K562 (cell line): ENCODE measurements at regions not wholly inside any gene's neighbourhood (a gene's known extent, or its start where the extent isn't known, plus 50 kb on each side); places are given as distances from the start of the nearest gene placed in this dataset.

Experiments used
- ATAC-seq: fragments of 200-7000 bp; cut with Tn5 transposase; 3 replicates; pipeline ENCODE4 v1.9.1; 2020; ENCODE audit warnings: moderate library complexity
- BruUV-seq: library from RNA; stranded (reverse); fragments of 400-500 nt; replicated peaks from 2 replicates; lab custom pipeline; 2021; lab: Mats Ljungman, UMichigan
- CTCF ChIA-PET: fragments of 300-600 bp; formaldehyde crosslinking; extraction: SDS; loops from one replicate; lab custom pipeline; 2021; ENCODE audit warnings: low intra/inter-chr PET ratio; lab: Yijun Ruan, JAX
- POLR2A ChIA-PET: fragments of 300-600, 350-650 bp; sonication (Branson Sonifier 250); formaldehyde crosslinking; extraction: SDS; loops from one replicate; lab custom pipeline; 2021; ENCODE audit warnings: antibody characterized with exemption, inconsistent platforms; lab: Yijun Ruan, JAX
- DNase-seq, 4 experiments: peaks; one replicate each; pipeline versions ENCODE4 v3.0.0 to v3.0.0-alpha.2; 2011 to 2018; ENCODE audit warnings: low spot score in 3 of 4, mixed read lengths in 3 of 4; ENCODE audit errors: extremely low read depth in 1 of 4
- FAIRE-seq: peaks from 2 replicates; lab custom pipeline; 2011; peaks lifted over from hg19 to GRCh38; lab: Jason Lieb, UNC
- H2AFZ ChIP-seq: 2 replicates; pipeline ENCODE4 v1.6.0; 2011; ENCODE audit warnings: low read depth, low read length, control low read depth, inconsistent platforms
- H3K27ac ChIP-seq: fragments of 200-600 bp; 3 replicates; pipeline ENCODE4 v1.8.0; 2011; ENCODE audit warnings: low read depth, mild to moderate bottlenecking, control low read depth, inconsistent platforms, low read length, moderate library complexity, mixed read lengths; ENCODE audit errors: extremely low read depth
- H3K27me3 ChIP-seq, 2 experiments: fragments of 300-600 bp in 1 of 2; 2 replicates in 1 of 2; 3 replicates in 1 of 2; pipeline versions ENCODE4 v1.6.0 to v1.8.0; 2011; ENCODE audit warnings: inconsistent platforms in 2 of 2, low read length in 2 of 2, mild to moderate bottlenecking in 1 of 2, mixed read lengths in 1 of 2, moderate library complexity in 1 of 2; ENCODE audit not compliant: control insufficient read depth in 2 of 2, insufficient read depth in 2 of 2
- H3K36me3 ChIP-seq: fragments of 300-600 bp; 3 replicates; pipeline ENCODE4 v1.8.0; 2011; ENCODE audit warnings: mild to moderate bottlenecking, low read length, inconsistent platforms; ENCODE audit not compliant: control insufficient read depth, insufficient read depth
- H3K4me1 ChIP-seq, 2 experiments: fragments of 200-600 bp in 1 of 2; replicated peaks in 1 of 2; 2 replicates in 1 of 2; 3 replicates in 1 of 2; pipeline versions ENCODE4 v1.5.1 to v1.8.0; 2011; ENCODE audit warnings: inconsistent platforms in 2 of 2, low read length in 2 of 2, mild to moderate bottlenecking in 1 of 2, mixed read lengths in 1 of 2, moderate library complexity in 1 of 2; ENCODE audit not compliant: control insufficient read depth in 2 of 2, insufficient read depth in 2 of 2
- H3K4me2 ChIP-seq: 2 replicates; pipeline ENCODE4 v1.6.1; 2011; ENCODE audit warnings: low read length, control low read depth, inconsistent platforms, mixed read lengths; ENCODE audit not compliant: insufficient read depth
- H3K4me3 ChIP-seq: fragments of 200-600 bp; sonication (generic), shearing (Covaris generic); 2 replicates; pipeline ENCODE4 v1.5.1; 2016; ENCODE audit warnings: control low read depth, inconsistent platforms
- H3K79me2 ChIP-seq: fragments of 200-600 bp; 3 replicates; pipeline ENCODE4 v1.8.0; 2011; ENCODE audit warnings: low read length, inconsistent platforms; ENCODE audit not compliant: control insufficient read depth, insufficient read depth
- H3K9ac ChIP-seq, 2 experiments: 2 replicates each; pipeline versions ENCODE4 v1.6.0 to v1.6.1; 2011; ENCODE audit warnings: low read depth in 2 of 2, low read length in 2 of 2, control low read depth in 1 of 2, inconsistent platforms in 1 of 2, mild to moderate bottlenecking in 1 of 2, mixed read lengths in 1 of 2; ENCODE audit not compliant: insufficient read depth in 1 of 2
- H3K9me1 ChIP-seq: one replicate; pipeline ENCODE4 v1.6.0; 2011; ENCODE audit warnings: inconsistent platforms, mild to moderate bottlenecking, low read length, moderate library complexity; ENCODE audit not compliant: control insufficient read depth, insufficient read depth
- H3K9me3 ChIP-seq: replicated peaks from 2 replicates; pipeline ENCODE4 v1.5.1; 2011; ENCODE audit warnings: low read depth, low read length, inconsistent platforms; ENCODE audit not compliant: control insufficient read depth, insufficient read depth
- H4K20me1 ChIP-seq: replicated peaks from 2 replicates; pipeline ENCODE4 v1.6.1; 2011; ENCODE audit warnings: low read length, inconsistent platforms, mixed read lengths; ENCODE audit not compliant: control insufficient read depth, insufficient read depth
- ERF ChIP-seq: fragments of 450-650 bp; formaldehyde crosslinking; IDR thresholded peaks from 2 replicates; pipeline ENCODE4 v1.4.0; 2020; ENCODE audit warnings: mild to moderate bottlenecking, mixed read lengths
- ESRRA ChIP-seq: fragments of 450-650 bp; IDR thresholded peaks from 2 replicates; pipeline ENCODE4 v1.6.1; 2014; ENCODE audit warnings: low read depth, mild to moderate bottlenecking, moderate library complexity, borderline replicate concordance
- ETS1 ChIP-seq: conservative IDR thresholded peaks from 2 replicates; pipeline ENCODE4 v1.6.1; 2011; ENCODE audit warnings: low read depth, mild to moderate bottlenecking, low read length; ENCODE audit not compliant: control insufficient read depth
- HCFC1 ChIP-seq: IDR thresholded peaks from 2 replicates; pipeline ENCODE4 v1.6.1; 2012; ENCODE audit warnings: low read depth, low read length, improper control_type of control experiment
- HNRNPLL ChIP-seq: fragments of 200-400 bp; formaldehyde crosslinking; IDR thresholded peaks from 2 replicates; pipeline ENCODE4 v1.6.1; 2017; ENCODE audit warnings: low read length, low read depth, mild to moderate bottlenecking; ENCODE audit not compliant: poor library complexity, severe bottlenecking
- MEF2D ChIP-seq: conservative IDR thresholded peaks from 2 replicates; pipeline ENCODE4 v1.6.1; 2016; ENCODE audit warnings: low read depth, missing genetic modification characterization, missing compliant biosample characterization
- PML ChIP-seq: IDR thresholded peaks from 2 replicates; pipeline ENCODE4 v1.6.1; 2012; ENCODE audit warnings: low read length, inconsistent platforms
- RBBP5 ChIP-seq: fragments of 200-600 bp; sonication (generic); IDR thresholded peaks from 2 replicates; pipeline ENCODE4 v1.6.1; 2012; ENCODE audit warnings: borderline replicate concordance, mild to moderate bottlenecking, low read length, control low read depth, inconsistent platforms; ENCODE audit not compliant: insufficient read depth, poor library complexity, severe bottlenecking
- SIX5 ChIP-seq, 2 experiments: IDR thresholded peaks; 2 replicates each; pipeline ENCODE4 v1.6.1; 2011; ENCODE audit warnings: low read length in 2 of 2, borderline replicate concordance in 1 of 2, low read depth in 1 of 2, mild to moderate bottlenecking in 1 of 2, moderate library complexity in 1 of 2; ENCODE audit not compliant: insufficient read depth in 1 of 2
- STAT5A ChIP-seq: IDR thresholded peaks from 2 replicates; pipeline ENCODE4 v1.6.1; 2012; ENCODE audit warnings: low read length, inconsistent platforms, borderline replicate concordance
- XRCC3 ChIP-seq: fragments of 450-650 bp; IDR thresholded peaks from 2 replicates; pipeline ENCODE4 v1.6.1; 2017; ENCODE audit warnings: mild to moderate bottlenecking, moderate library complexity
- ZBTB11 ChIP-seq, 3 experiments: fragments of 200-800 bp in 1 of 3; fragments of 250-450 bp in 1 of 3; fragments of 450-650 bp in 1 of 3; sonication (Bioruptor Pico) in 1 of 3; sonication (Bioruptor generic) in 1 of 3; formaldehyde crosslinking in 1 of 3; IDR thresholded peaks; 2 replicates each; pipeline versions ENCODE4 v1.6.1 to v1.8.0; 2016 to 2022; ENCODE audit warnings: mild to moderate bottlenecking in 2 of 3, missing genetic modification characterization in 2 of 3, missing compliant biosample characterization in 1 of 3, moderate library complexity in 1 of 3
- ZNF740 ChIP-seq, 3 experiments: fragments of 200-800 bp in 1 of 3; sonication (Bioruptor generic) in 1 of 3; sonication (generic) in 1 of 3; formaldehyde crosslinking in 1 of 3; IDR thresholded peaks; 2 replicates each; pipeline versions ENCODE4 v1.6.1 to v1.8.0; 2016 to 2022; ENCODE audit warnings: mild to moderate bottlenecking in 2 of 3, missing compliant biosample characterization in 2 of 3, missing genetic modification characterization in 2 of 3, missing genetic modification reagents in 1 of 3
- WGBS: fragments of 100-300 bp; shearing (Covaris generic); methylation state at CpG from one replicate; pipeline ENCODE4 v1.1.6; 2016; ENCODE audit warnings: low coverage, mixed read lengths; ENCODE audit not compliant: insufficient coverage; ENCODE audit errors: missing lambda C conversion rate; 5-methylcytosine and 5-hydroxymethylcytosine counted together
- in situ Hi-C: fragments of 300-500 bp; cut with MboI; formaldehyde crosslinking; loops from 4 replicates; pipeline ENCODE4 v1.15.0; 2018; ENCODE audit warnings: inconsistent platforms, mixed read lengths
- intact Hi-C: fragments of 100-400 bp; cut with micrococcal nuclease; formaldehyde crosslinking; loops from 2 replicates; pipeline ENCODE4 v1.14.2; 2022
- TF ChIP-seq, protein P1 (sequence below): sonication (generic); formaldehyde crosslinking; IDR thresholded peaks from 2 replicates; pipeline ENCODE4 v1.8.0; 2022; ENCODE audit warnings: mild to moderate bottlenecking, missing genetic modification reagents

- Histone ChIP-seq H3K9ac (no peak overlapping the region), H3K9me1 (no peaks in the 10 kb centered on the region), H3K9me3 (no peaks in the 10 kb centered on the region), H3K27ac (no peak overlapping the region), H3K4me3 (no peak overlapping the region), H3K4me1 (no peaks in the 10 kb centered on the region), H2AFZ (no peak overlapping the region), H3K4me2 (no peak overlapping the region), H3K36me3 (no peaks in the 10 kb centered on the region), H4K20me1 (no peaks in the 10 kb centered on the region), H3K27me3 (no peaks in the 10 kb centered on the region), H3K79me2 (no peaks in the 10 kb centered on the region)
- in situ Hi-C loops (no loop called here), intact Hi-C loops (no loop called here)
- no TSS peak for BruUV-seq
- DNase-seq (no peak), FAIRE-seq (no peak), ATAC-seq (no peak)
- ChIA-PET POLR2A (no interaction called here), CTCF (no interaction called here)
- whole genome bisulfite sequencing, result 26% methylated on average over 3 of the region's 3 CpGs
- TF ChIP-seq ERF, result no peak
- TF ChIP-seq SIX5 (IDR thresholded peaks at IDR 0.05; ENCODE audit: borderline replicate concordance in 1 of 2, insufficient read depth in 1 of 2, low read depth in 1 of 2, low read length in 2 of 2), result no peak
- TF ChIP-seq XRCC3, result no peak
- TF ChIP-seq ESRRA, result no peak
- no peak for TF ChIP-seq MEF2D (tag)
- no peak for TF ChIP-seq ZNF740 (CRISPR knock-in tag; IDR thresholded peaks at IDR 0.05)
- TF ChIP-seq ZNF740 (tag; IDR thresholded peaks at IDR 0.05), result no peak
- TF ChIP-seq ETS1, result no peak
- TF ChIP-seq, protein P1, sequence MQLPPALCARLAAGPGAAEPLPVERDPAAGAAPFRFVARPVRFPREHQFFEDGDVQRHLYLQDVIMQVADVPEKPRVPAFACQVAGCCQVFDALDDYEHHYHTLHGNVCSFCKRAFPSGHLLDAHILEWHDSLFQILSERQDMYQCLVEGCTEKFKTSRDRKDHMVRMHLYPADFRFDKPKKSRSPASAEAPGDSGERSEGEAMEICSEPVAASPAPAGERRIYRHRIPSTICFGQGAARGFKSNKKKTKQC (CRISPR knock-in tag), result no peak
- TF ChIP-seq HCFC1, result no peak
- TF ChIP-seq STAT5A, result no peak
- TF ChIP-seq ZBTB11 (CRISPR knock-in tag; IDR thresholded peaks at IDR 0.05), result no peak
- no peak for TF ChIP-seq HNRNPLL
- TF ChIP-seq RBBP5, result no peak
- TF ChIP-seq PML, result no peak
Observed at GRCh38 chr2:58543442-58543841, 302.3 kb upstream of the FANCL start.
